Glomerular visceral epithelial cell (primary cell): ENCODE measurements at regions not wholly inside any gene's neighbourhood (a gene's known extent, or its start where the extent isn't known, plus 50 kb on each side); places are given as distances from the start of the nearest gene placed in this dataset.

Experiments used
- DNase-seq: peaks from one replicate; pipeline ENCODE4 v3.0.0-alpha.2; 2016; ENCODE audit errors: extremely low spot score

- DNase-seq = no peak
These were observed 59.9 kb downstream of the BMP4 start for GRCh38 chr14:53896726-53897125.

GRCh38 chr14:53894456-53894855 is 62.2 kb downstream of the BMP4 start:
- peak; percentile 67 for DNase-seq

GRCh38 chr14:53893374-53893773 is 63.3 kb downstream of the BMP4 start:
- DNase-seq = no peak

GRCh38 chr14:53890611-53891101 is 66.0 kb downstream of the BMP4 start:
- DNase-seq = peak; percentile 11

- DNase-seq = peak; percentile 71
These were observed 67.9 kb downstream of the BMP4 start for GRCh38 chr14:53888535-53889386.

- no peak for DNase-seq
These were observed 71.4 kb downstream of the BMP4 start for GRCh38 chr14:53885136-53885640.

- no peak for DNase-seq
These were observed 72.0 kb downstream of the BMP4 start for GRCh38 chr14:53884601-53885000.

GRCh38 chr14:53883739-53884138 is 72.9 kb downstream of the BMP4 start:
- DNase-seq = no peak

GRCh38 chr14:53882684-53883083 is 73.9 kb downstream of the BMP4 start:
- no peak for DNase-seq

GRCh38 chr14:53881921-53882320 is 74.7 kb downstream of the BMP4 start:
- no peak for DNase-seq

- DNase-seq = peak; percentile 74
These were observed 75.3 kb downstream of the BMP4 start for GRCh38 chr14:53881161-53881871.

GRCh38 chr14:53880761-53881160 is 75.9 kb downstream of the BMP4 start:
- DNase-seq = no peak

- no peak for DNase-seq
These were observed 76.9 kb downstream of the BMP4 start for GRCh38 chr14:53879747-53880146.

GRCh38 chr14:53879022-53879686 is 77.5 kb downstream of the BMP4 start:
- no peak for DNase-seq

GRCh38 chr14:53875324-53875897 is 81.2 kb downstream of the BMP4 start:
- DNase-seq = no peak

- no peak for DNase-seq
These were observed 81.9 kb downstream of the BMP4 start for GRCh38 chr14:53874704-53875103.

GRCh38 chr14:53872681-53873089 is 83.9 kb downstream of the BMP4 start:
- no peak for DNase-seq

- peak; percentile 6 for DNase-seq
These were observed 84.7 kb downstream of the BMP4 start for GRCh38 chr14:53871951-53872350.

- no peak for DNase-seq
These were observed 85.6 kb downstream of the BMP4 start for GRCh38 chr14:53871011-53871410.

GRCh38 chr14:53865711-53866110 is 90.9 kb downstream of the BMP4 start:
- no peak for DNase-seq

- DNase-seq = no peak
These were observed 94.8 kb downstream of the BMP4 start for GRCh38 chr14:53861781-53862180.

GRCh38 chr14:53858345-53858684 is 98.3 kb downstream of the BMP4 start:
- DNase-seq = no peak
